Liver (tissue), 8 donors: ENCODE measurements at regions not wholly inside any gene's neighbourhood (a gene's known extent, or its start where the extent isn't known, plus 50 kb on each side); places are given as distances from the start of the nearest gene placed in this dataset.

Source experiments
- DNase-seq: peaks from one replicate; pipeline ENCODE4 v3.0.0-alpha.2; 2017; ENCODE audit warnings: low spot score
- H3K27ac ChIP-seq, 2 donors: one replicate each; pipeline ENCODE4 v1.7.0; 2013; ENCODE audit warnings: inconsistent platforms in 2 of 2, low read length in 2 of 2, control low read depth in 1 of 2, low read depth in 1 of 2, mild to moderate bottlenecking in 1 of 2
- H3K27me3 ChIP-seq, 4 donors: one replicate each; pipeline versions ENCODE4 v1.6.1 to v1.7.0; 2013; ENCODE audit warnings: low read length in 3 of 4, inconsistent platforms in 1 of 4, mild to moderate bottlenecking in 1 of 4, moderate library complexity in 1 of 4; ENCODE audit not compliant: control insufficient read depth in 4 of 4, insufficient read depth in 4 of 4
- H3K36me3 ChIP-seq, 4 donors: one replicate each; pipeline versions ENCODE4 v1.6.1 to v1.7.0; 2013; ENCODE audit warnings: low read length in 3 of 4, mild to moderate bottlenecking in 3 of 4, low read depth in 1 of 4, moderate library complexity in 1 of 4; ENCODE audit not compliant: control insufficient read depth in 4 of 4, insufficient read depth in 3 of 4
- H3K4me1 ChIP-seq, 4 donors: one replicate each; pipeline versions ENCODE4 v1.6.1 to v1.7.0; 2013; ENCODE audit warnings: low read length in 3 of 4, mild to moderate bottlenecking in 3 of 4, moderate library complexity in 1 of 4; ENCODE audit not compliant: control insufficient read depth in 4 of 4, insufficient read depth in 4 of 4
- H3K4me3 ChIP-seq, 3 donors: one replicate each; pipeline versions ENCODE4 v1.6.1 to v1.7.0; 2013; ENCODE audit warnings: low read length in 3 of 3, control low read depth in 1 of 3, low read depth in 1 of 3, mild to moderate bottlenecking in 1 of 3
- H3K9ac ChIP-seq, 2 donors: one replicate each; pipeline ENCODE4 v1.7.0; 2013; ENCODE audit warnings: low read length in 2 of 2, mild to moderate bottlenecking in 2 of 2, moderate library complexity in 2 of 2, control low read depth in 1 of 2, low read depth in 1 of 2
- H3K9me3 ChIP-seq, 4 donors: one replicate each; pipeline versions ENCODE4 v1.6.1 to v1.7.0; 2013; ENCODE audit warnings: low read length in 3 of 4; ENCODE audit not compliant: control insufficient read depth in 4 of 4
- ATF3 ChIP-seq: IDR thresholded peaks from 2 replicates; pipeline ENCODE4 v1.6.1; 2016; ENCODE audit warnings: antibody characterized with exemption
- CTCF ChIP-seq: fragments of 150-350 bp; IDR thresholded peaks from 2 replicates; pipeline ENCODE4 v1.5.1; 2017; ENCODE audit warnings: improper control_type of control experiment, low read depth, low read length; ENCODE audit not compliant: missing input control
- EGR1 ChIP-seq, 2 donors: IDR thresholded peaks; 2 replicates each; pipeline ENCODE4 v1.6.1; 2016 to 2018; ENCODE audit warnings: antibody characterized with exemption in 2 of 2, low read depth in 2 of 2
- FOXA1 ChIP-seq: IDR thresholded peaks from 2 replicates; pipeline ENCODE4 v1.6.1; 2016; ENCODE audit warnings: antibody characterized with exemption
- FOXA2 ChIP-seq: IDR thresholded peaks from 2 replicates; pipeline ENCODE4 v1.6.1; 2016; ENCODE audit warnings: antibody characterized with exemption
- GABPA ChIP-seq, 2 donors: IDR thresholded peaks in 1 of 2; conservative IDR thresholded peaks in 1 of 2; 2 replicates each; pipeline ENCODE4 v1.6.1; 2016; ENCODE audit warnings: antibody characterized with exemption in 2 of 2, mild to moderate bottlenecking in 1 of 2, moderate library complexity in 1 of 2
- HNF4A ChIP-seq, 2 donors: conservative IDR thresholded peaks; 2 replicates each; pipeline ENCODE4 v1.6.1; 2016; ENCODE audit warnings: antibody characterized with exemption in 2 of 2, mild to moderate bottlenecking in 2 of 2
- JUND ChIP-seq, 2 donors: IDR thresholded peaks; 2 replicates each; pipeline ENCODE4 v1.6.1; 2016; ENCODE audit warnings: antibody characterized with exemption in 2 of 2
- MAX ChIP-seq: IDR thresholded peaks from 2 replicates; pipeline ENCODE4 v1.6.1; 2016; ENCODE audit warnings: antibody characterized with exemption
- NR2F2 ChIP-seq: IDR thresholded peaks from 2 replicates; pipeline ENCODE4 v1.6.1; 2016; ENCODE audit warnings: antibody characterized with exemption
- RAD21 ChIP-seq, 2 donors: IDR thresholded peaks; 2 replicates each; pipeline ENCODE4 v1.6.1; 2016; ENCODE audit warnings: antibody characterized with exemption in 2 of 2, mild to moderate bottlenecking in 2 of 2
- REST ChIP-seq: IDR thresholded peaks from 2 replicates; pipeline ENCODE4 v1.6.1; 2016; ENCODE audit warnings: antibody characterized with exemption, mild to moderate bottlenecking
- RXRA ChIP-seq, 2 donors: IDR thresholded peaks; 2 replicates each; pipeline ENCODE4 v1.6.1; 2017 to 2018; ENCODE audit warnings: antibody characterized with exemption in 2 of 2, mild to moderate bottlenecking in 1 of 2
- SP1 ChIP-seq: IDR thresholded peaks from 2 replicates; pipeline ENCODE4 v1.6.1; 2018; ENCODE audit warnings: antibody characterized with exemption, mild to moderate bottlenecking
- TAF1 ChIP-seq: conservative IDR thresholded peaks from 2 replicates; pipeline ENCODE4 v1.6.1; 2016; ENCODE audit warnings: antibody characterized with exemption, mild to moderate bottlenecking
- YY1 ChIP-seq: IDR thresholded peaks from 2 replicates; pipeline ENCODE4 v1.6.1; 2016; ENCODE audit warnings: antibody characterized with exemption, mild to moderate bottlenecking
- ZBTB33 ChIP-seq: IDR thresholded peaks from 2 replicates; pipeline ENCODE4 v1.6.1; 2016; ENCODE audit warnings: antibody characterized with exemption
- WGBS: extraction: QIAGEN DNeasy Blood & Tissue Kit; methylation state at CpG from one replicate; pipeline ENCODE4 v1.1.7; 2013; 5-methylcytosine and 5-hydroxymethylcytosine counted together
- donor health status: healthy.
- donor health status: healthy.
- donor health status: healthy.
- donor health status: healthy.
- donor health status: healthy.

- no peak for TF ChIP-seq REST
- no peak for TF ChIP-seq RAD21 (IDR thresholded peaks at IDR 0.05)
- TF ChIP-seq EGR1 (IDR thresholded peaks at IDR 0.05; ENCODE audit: low read depth in 2 of 2) = no peak
- TF ChIP-seq RXRA (IDR thresholded peaks at IDR 0.05) = no peak
These were observed 175.0 kb upstream of the FBXO11 start (continued) for GRCh38 chr2:48081317-48081628.

GRCh38 chr2:48085888-48086287 is 179.6 kb upstream of the FBXO11 start:
- H3K27ac ChIP-seq = no peak overlapping the region
- no peaks in the 10 kb centered on the region for H3K4me1 ChIP-seq
- no peaks in the 10 kb centered on the region for H3K9me3 ChIP-seq
- H3K36me3 ChIP-seq = no peaks in the 10 kb centered on the region
- no peak overlapping the region for H3K9ac ChIP-seq
- TF ChIP-seq TAF1 = no peak
- peak in 1 of 2 donors; percentile 19 for TF ChIP-seq HNF4A (conservative IDR thresholded peaks at IDR 0.05)
- DNase-seq = no peak
- no peak overlapping the region for H3K4me3 ChIP-seq
- no peaks in the 10 kb centered on the region for H3K27me3 ChIP-seq
- 94% methylated on average over 1 of the region's 1 CpG for WGBS

GRCh38 chr2:48088994-48089393 is 182.7 kb upstream of the FBXO11 start:
- Histone ChIP-seq H3K27ac (no peak overlapping the region), H3K4me1 (no peaks in the 10 kb centered on the region), H3K9ac (no peak overlapping the region), H3K36me3 (no peaks in the 10 kb centered on the region), H3K9me3 (no peaks in the 10 kb centered on the region), H3K27me3 (no peaks in the 10 kb centered on the region), H3K4me3 (no peak overlapping the region)
- TF ChIP-seq HNF4A (conservative IDR thresholded peaks at IDR 0.05) (no peak), SP1 (no peak), RAD21 (IDR thresholded peaks at IDR 0.05) (no peak), ATF3 (no peak), TAF1 (no peak), JUND (IDR thresholded peaks at IDR 0.05) (no peak), NR2F2 (no peak)
- WGBS = 86% methylated on average over 2 of the region's 2 CpGs
- no peak for DNase-seq

- Histone ChIP-seq H3K27ac (no peak overlapping the region), H3K4me1 (no peaks in the 10 kb centered on the region), H3K36me3 (no peaks in the 10 kb centered on the region), H3K4me3 (no peak overlapping the region), H3K27me3 (no peaks in the 10 kb centered on the region), H3K9ac (no peak overlapping the region), H3K9me3 (no peaks in the 10 kb centered on the region)
- 73% methylated on average over 1 of the region's 1 CpG for WGBS
- no peak for DNase-seq
- TF ChIP-seq JUND (IDR thresholded peaks at IDR 0.05) (no peak), FOXA1 (no peak), GABPA (IDR thresholded peaks at IDR 0.05 in 1 of 2, conservative IDR thresholded peaks at IDR 0.05 in 1 of 2) (no peak), ATF3 (no peak), SP1 (no peak), RXRA (IDR thresholded peaks at IDR 0.05) (no peak), MAX (no peak), EGR1 (IDR thresholded peaks at IDR 0.05; ENCODE audit: low read depth in 2 of 2) (no peak), ZBTB33 (no peak), HNF4A (conservative IDR thresholded peaks at IDR 0.05) (no peak), YY1 (no peak), CTCF (no peak), TAF1 (no peak), RAD21 (IDR thresholded peaks at IDR 0.05) (no peak), NR2F2 (no peak), FOXA2 (no peak)
These were observed 183.3 kb upstream of the FBXO11 start for GRCh38 chr2:48089644-48090043.
